ENCODE measurements at regions not wholly inside any gene's neighbourhood (a gene's known extent, or its start where the extent isn't known, plus 50 kb on each side); places are given as distances from the start of the nearest gene placed in this dataset.

GRCh38 chr9:129309906-129310305 lies 131.8 kb upstream of the IER5L start:
- no peak for TF ChIP-seq CTCF (IDR thresholded peaks at IDR 0.05; ENCODE audit: low read depth, low read length)
- Histone ChIP-seq H3K4me3 (ENCODE audit: low read length) (no peak overlapping the region), H3K4me1 (ENCODE audit: low read length) (no peaks in the 10 kb centered on the region), H3K9ac (ENCODE audit: low read length) (no peak overlapping the region), H3K36me3 (replicated peaks; ENCODE audit: low read depth, low read length) (no peaks in the 10 kb centered on the region), H3K9me3 (ENCODE audit: insufficient read depth, low read length) (no peaks in the 10 kb centered on the region), H3K4me2 (ENCODE audit: low read length) (no peak overlapping the region), H3K27ac (ENCODE audit: low read length) (no peak overlapping the region), H3K27me3 (ENCODE audit: low read depth, low read length) (peaks cover 25% of the 10 kb centered on the region), H3K79me2 (ENCODE audit: low read length) (no peaks in the 10 kb centered on the region), H2AFZ (ENCODE audit: low read depth, low read length) (no peak overlapping the region), H4K20me1 (ENCODE audit: insufficient read depth, low read length) (no peaks in the 10 kb centered on the region)

- H4K20me1 ChIP-seq (ENCODE audit: insufficient read depth, low read length): no peaks in the 10 kb centered on the region
- no peak overlapping the region for H3K27ac ChIP-seq (ENCODE audit: low read length)
- H3K36me3 ChIP-seq (replicated peaks; ENCODE audit: low read depth, low read length): no peaks in the 10 kb centered on the region
- no peak overlapping the region for H2AFZ ChIP-seq (ENCODE audit: low read depth, low read length)
- no peaks in the 10 kb centered on the region for H3K9me3 ChIP-seq (ENCODE audit: insufficient read depth, low read length)
- H3K4me3 ChIP-seq (ENCODE audit: low read length): no peak overlapping the region
- H3K27me3 ChIP-seq (ENCODE audit: low read depth, low read length): peaks cover 25% of the 10 kb centered on the region
- no peaks in the 10 kb centered on the region for H3K4me1 ChIP-seq (ENCODE audit: low read length)
- H3K79me2 ChIP-seq (ENCODE audit: low read length): no peaks in the 10 kb centered on the region
- H3K4me2 ChIP-seq (ENCODE audit: low read length): no peak overlapping the region
- no peak overlapping the region for H3K9ac ChIP-seq (ENCODE audit: low read length)
- no peak for TF ChIP-seq EZH2phosphoT487 (IDR thresholded peaks at IDR 0.05; ENCODE audit: low read depth)
- no peak for TF ChIP-seq CTCF (IDR thresholded peaks at IDR 0.05; ENCODE audit: low read depth, low read length)
Observed at GRCh38 chr9:129309041-129309430, 131.0 kb upstream of the IER5L start.

GRCh38 chr9:129307227-129307970 lies 129.3 kb upstream of the IER5L start:
- no peaks in the 10 kb centered on the region for H4K20me1 ChIP-seq (ENCODE audit: insufficient read depth, low read length)
- TF ChIP-seq EZH2phosphoT487 (IDR thresholded peaks at IDR 0.05; ENCODE audit: low read depth): no peak
- TF ChIP-seq CTCF (IDR thresholded peaks at IDR 0.05; ENCODE audit: low read depth, low read length): no peak

GRCh38 chr9:129306318-129306973 lies 128.4 kb upstream of the IER5L start:
- H2AFZ ChIP-seq (ENCODE audit: low read depth, low read length): no peak overlapping the region
- no peaks in the 10 kb centered on the region for H4K20me1 ChIP-seq (ENCODE audit: insufficient read depth, low read length)
- TF ChIP-seq EZH2phosphoT487 (IDR thresholded peaks at IDR 0.05; ENCODE audit: low read depth) (no peak), CTCF (IDR thresholded peaks at IDR 0.05; ENCODE audit: low read depth, low read length) (no peak)
- H3K9ac ChIP-seq (ENCODE audit: low read length): no peak overlapping the region
- H3K4me1 ChIP-seq (ENCODE audit: low read length): no peaks in the 10 kb centered on the region
- H3K36me3 ChIP-seq (replicated peaks; ENCODE audit: low read depth, low read length): no peaks in the 10 kb centered on the region
- 0 out of 2 replicates have a peak, but pooled peaks cover 4% of the 10 kb centered on the region for H3K9me3 ChIP-seq (ENCODE audit: insufficient read depth, low read length)
- no peaks in the 10 kb centered on the region for H3K79me2 ChIP-seq (ENCODE audit: low read length)
- H3K4me3 ChIP-seq (ENCODE audit: low read length): no peak overlapping the region
- H3K27me3 ChIP-seq (ENCODE audit: low read depth, low read length): peaks cover 21% of the 10 kb centered on the region
- H3K4me2 ChIP-seq (ENCODE audit: low read length): no peak overlapping the region
- no peak overlapping the region for H3K27ac ChIP-seq (ENCODE audit: low read length)

More at GRCh38 chr9:129307227-129307970, 129.3 kb upstream of the IER5L start:
- Histone ChIP-seq H3K4me1 (ENCODE audit: low read length) (no peaks in the 10 kb centered on the region), H3K9ac (ENCODE audit: low read length) (no peak overlapping the region), H3K79me2 (ENCODE audit: low read length) (no peaks in the 10 kb centered on the region), H3K4me2 (ENCODE audit: low read length) (no peak overlapping the region), H3K27ac (ENCODE audit: low read length) (no peak overlapping the region), H3K4me3 (ENCODE audit: low read length) (no peak overlapping the region), H2AFZ (ENCODE audit: low read depth, low read length) (no peak overlapping the region), H3K36me3 (replicated peaks; ENCODE audit: low read depth, low read length) (no peaks in the 10 kb centered on the region), H3K9me3 (ENCODE audit: insufficient read depth, low read length) (no peaks in the 10 kb centered on the region), H3K27me3 (ENCODE audit: low read depth, low read length) (peaks cover 22% of the 10 kb centered on the region)
